Right kidney (tissue), 1 donor: ENCODE measurements at regions not wholly inside any gene's neighbourhood (a gene's known extent, or its start where the extent isn't known, plus 50 kb on each side); places are given as distances from the start of the nearest gene placed in this dataset.

Experiments used
- DNase-seq: peaks from one replicate; pipeline ENCODE4 v3.0.0-alpha.2; 2016

GRCh38 chr7:25822823-25823222 lies 329.2 kb upstream of the NFE2L3 start:
- no peak for DNase-seq

DNA sequence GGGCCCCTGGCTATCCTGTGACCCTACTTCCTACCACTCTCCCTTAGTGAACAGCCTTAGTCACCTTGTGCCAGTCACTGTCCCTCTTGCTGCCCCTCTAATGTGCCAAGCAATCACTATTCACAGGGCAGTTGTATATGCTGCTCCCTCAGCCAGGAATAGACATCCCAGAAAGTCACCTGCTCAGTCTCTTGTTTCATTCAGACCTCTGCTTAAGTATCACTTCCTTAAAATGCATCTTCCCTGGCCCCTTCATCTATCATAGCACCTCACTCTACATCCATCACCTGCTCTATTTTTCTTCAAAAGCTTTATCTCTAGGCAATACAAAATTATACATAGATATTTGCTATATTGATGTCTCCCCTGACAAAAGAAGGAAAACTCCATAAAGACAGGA lies 328.4 kb upstream of the NFE2L3 start:
- no peak for DNase-seq

GRCh38 chr7:25828468-25828867 lies 323.5 kb upstream of the NFE2L3 start:
- DNase-seq = no peak

DNA sequence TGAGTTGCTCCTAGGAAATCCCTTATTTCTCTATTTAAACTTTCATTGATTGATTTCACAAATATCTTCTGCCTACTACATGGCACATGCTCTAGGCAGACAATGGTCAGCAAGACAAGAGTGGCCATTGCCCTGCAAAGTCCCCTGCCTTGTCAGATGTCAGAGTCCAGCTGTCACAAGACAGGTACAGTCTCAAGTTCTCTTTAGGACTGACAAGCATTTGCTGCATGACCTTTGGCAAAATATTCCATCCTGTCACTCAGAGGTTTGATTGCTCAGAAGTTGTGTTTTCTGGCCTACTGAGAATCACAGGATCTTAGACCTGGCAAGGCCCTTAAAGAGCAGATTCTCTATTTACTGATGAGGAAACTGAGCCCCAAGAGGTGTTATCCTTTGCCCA lies 322.3 kb upstream of the NFE2L3 start:
- no peak for DNase-seq

GRCh38 chr7:25830215-25830614 lies 321.8 kb upstream of the NFE2L3 start:
- peak; percentile 45 for DNase-seq

DNA sequence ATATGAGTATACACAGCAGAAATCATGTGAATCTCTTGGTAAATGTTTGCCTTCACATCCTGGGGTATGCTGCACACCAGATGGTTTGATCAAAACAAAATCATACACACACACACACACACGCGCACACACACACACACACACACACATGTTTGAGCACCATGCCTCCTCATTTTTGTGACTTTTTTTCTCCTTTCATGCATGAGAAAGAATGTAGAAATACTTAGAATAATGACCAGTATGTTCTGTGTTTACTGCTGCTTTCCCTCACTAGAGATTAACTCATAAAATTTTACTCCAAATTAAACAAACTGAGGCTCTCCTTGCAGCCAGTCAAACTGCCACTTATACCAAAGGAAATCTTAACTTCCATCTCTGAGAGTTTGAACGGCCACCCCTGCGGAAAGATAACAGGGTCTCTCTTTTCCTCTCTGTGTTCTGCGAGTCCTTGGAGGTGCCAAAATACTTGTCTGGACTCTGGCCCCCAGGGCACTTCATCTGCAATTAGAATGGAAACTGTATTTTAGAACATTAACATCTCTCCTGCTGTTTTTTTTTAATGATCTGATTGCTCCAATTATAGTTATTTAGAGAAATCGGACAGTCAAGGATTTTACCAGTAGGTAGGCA lies 320.8 kb upstream of the NFE2L3 start:
- peak; percentile 47 for DNase-seq

GRCh38 chr7:25831831-25832411 lies 320.1 kb upstream of the NFE2L3 start:
- peak; percentile 61 for DNase-seq

DNA sequence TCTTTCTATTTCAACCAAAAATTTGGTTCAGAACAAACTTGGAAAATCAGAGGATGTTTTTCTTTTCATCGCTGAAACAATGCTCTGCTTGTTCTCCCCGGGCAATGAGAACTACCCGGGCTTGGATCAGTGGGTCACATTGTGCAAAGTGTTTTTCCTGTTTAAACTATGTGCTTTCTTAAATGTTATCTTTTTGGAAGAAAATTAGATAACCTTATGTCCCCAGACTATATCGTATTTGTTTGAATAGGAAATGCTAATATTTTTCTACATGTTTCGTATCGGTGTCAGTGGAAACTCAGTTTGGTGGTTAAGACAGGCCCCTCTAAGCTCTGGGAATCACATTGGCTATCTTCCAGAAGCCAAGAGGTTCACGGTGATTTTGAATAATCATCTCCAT lies 319.5 kb upstream of the NFE2L3 start:
- DNase-seq = no peak

DNA sequence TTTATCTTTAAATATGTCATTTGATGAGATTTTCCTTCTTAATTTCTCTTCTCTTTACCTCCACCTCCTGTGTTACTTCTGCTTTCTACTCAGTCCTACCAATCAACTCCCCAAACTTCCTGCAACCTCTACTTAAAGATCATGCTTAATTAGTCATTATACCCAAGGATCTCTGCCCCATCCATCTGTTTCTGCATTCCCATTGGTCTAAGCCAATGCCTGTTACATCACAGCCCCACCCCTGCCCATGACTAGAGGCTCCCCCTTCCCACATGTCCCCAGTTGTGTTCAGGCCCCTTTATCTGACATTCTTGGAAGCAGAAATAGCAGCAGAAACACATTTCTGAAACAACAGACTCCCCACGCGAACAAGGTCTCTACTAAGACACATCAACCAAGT lies 319.1 kb upstream of the NFE2L3 start:
- no peak for DNase-seq

DNA sequence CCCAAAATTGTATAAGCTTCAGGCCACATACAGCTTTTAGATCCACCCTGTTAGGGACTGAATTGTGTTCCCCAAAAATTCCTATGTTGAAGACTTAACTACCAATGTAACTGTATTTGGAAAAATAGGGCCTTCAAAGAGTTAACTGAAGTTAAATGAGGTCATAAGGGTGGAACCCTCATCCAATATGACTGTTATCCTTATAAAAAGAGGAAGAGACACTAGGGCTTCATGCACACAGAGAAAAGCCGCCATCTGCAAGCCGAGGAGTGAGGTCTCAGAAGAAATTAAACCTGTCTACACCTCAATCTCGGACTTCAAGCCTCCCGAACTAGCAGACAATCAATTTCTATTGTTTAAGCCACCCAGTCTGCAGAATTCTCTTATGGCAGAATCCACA lies 317.9 kb upstream of the NFE2L3 start:
- no peak for DNase-seq

DNA sequence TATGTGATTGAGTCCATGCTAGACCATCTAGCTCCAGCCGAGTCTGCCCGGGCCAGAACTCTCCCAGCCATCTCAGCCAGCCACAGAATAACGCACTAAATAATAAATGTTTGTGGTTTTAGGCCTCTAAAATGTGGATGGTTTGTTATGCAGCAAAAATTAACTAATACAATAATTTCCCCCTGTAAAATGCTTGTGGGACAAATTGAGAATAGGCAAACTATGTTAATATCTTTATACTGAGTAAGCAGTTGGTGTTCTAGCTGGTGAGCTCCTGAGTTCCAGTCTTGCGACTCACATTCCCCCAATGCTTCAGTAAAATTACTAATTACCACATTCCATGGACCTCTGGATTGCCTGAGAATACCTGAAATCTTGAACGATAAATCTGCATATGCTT lies 316.8 kb upstream of the NFE2L3 start:
- DNase-seq = no peak

DNA sequence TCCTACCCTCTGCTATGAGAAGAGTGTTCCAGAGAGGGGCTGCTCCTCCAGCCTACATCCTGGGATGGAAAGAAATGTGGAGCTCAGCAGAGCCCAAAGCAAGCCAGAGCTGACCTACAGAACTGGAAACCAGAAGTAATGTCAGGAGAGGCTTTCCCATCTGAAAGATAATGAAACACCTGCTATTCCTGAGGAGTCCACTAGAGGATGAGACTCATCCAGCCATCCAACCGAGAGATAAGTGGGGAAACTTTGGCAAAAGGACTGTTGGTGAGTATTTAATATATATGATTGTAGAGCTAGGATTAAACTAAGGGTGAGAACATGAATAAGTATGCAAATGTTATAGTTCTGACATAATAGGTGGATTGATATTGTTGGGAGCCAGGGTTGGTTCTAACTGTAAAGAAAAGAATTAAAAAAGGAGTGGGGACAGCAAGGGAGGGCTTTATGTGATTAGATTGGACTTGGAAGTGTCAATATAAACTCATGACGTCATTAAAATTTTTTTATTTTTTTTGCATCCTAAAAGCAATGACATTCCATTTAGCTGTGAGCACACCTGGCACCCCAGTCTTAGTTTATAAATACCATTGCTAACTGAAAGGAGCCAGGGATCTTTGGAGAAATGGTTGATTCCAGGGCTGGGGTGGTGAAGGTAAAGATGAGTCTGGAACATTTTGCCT lies 312.8 kb upstream of the NFE2L3 start:
- DNase-seq = no peak

GRCh38 chr7:25840209-25840792 lies 311.7 kb upstream of the NFE2L3 start:
- no peak for DNase-seq

GRCh38 chr7:25841575-25841974 lies 310.4 kb upstream of the NFE2L3 start:
- DNase-seq = no peak

DNA sequence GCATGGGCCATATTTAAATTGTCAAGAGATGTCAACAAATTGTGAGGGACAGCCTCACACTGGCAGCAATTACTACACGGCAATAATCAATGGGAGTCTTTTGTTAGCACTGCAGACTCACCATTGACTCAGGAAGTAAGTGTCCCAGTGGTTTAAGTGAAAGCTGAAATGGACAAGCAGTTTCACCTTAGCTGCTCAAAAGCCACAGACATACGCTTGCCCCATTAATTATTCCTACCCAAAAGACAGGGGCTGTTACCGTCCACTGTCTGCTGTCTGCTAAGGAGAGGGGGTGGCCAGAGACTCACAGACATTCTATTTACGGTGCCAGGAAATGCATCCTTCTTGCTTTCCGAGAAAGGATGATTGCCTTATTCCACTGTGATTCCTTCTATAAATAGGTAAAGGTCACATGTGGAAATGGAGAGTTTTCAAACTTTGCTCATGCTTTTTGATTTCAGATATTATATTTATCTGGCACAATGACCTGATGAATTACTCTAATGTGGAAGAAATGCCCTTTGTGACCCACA lies 309.7 kb upstream of the NFE2L3 start:
- DNase-seq = no peak

GRCh38 chr7:25843467-25843866 lies 308.5 kb upstream of the NFE2L3 start:
- no peak for DNase-seq

DNA sequence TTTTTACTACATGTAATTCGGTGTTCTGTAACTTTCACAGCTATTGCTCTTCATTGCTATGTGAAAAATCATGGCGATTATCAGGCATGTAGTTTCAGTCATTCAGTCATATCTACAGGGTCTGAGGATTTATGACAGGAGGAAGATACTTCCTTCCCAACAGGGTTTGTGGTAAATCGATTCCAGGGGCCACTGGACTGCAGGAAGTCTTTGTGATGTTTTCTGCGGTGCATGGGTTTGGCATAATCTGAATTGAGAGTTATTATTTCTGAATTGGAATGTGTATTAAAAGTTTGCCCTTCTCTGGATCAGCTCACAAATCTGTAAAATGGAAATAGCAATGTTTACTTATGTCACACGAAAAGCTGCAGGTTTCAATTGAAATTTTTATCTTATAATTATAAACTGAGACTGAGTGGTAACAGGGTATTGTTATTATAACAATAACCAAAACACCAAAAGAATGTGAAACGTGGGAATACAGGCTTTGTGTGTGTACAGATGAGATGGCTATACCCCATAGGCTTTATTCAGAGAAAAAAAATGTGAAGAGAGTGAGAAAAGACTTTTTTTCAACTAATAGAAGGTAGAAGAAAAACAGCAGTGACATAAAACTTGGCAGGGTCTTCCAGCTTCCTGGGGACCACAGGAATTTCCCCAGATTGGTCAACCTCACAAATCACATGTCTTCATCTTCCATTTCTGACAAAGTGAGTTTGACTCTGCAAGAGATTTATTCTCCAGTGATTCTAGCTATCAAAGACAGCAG lies 307.7 kb upstream of the NFE2L3 start:
- DNase-seq = no peak

DNA sequence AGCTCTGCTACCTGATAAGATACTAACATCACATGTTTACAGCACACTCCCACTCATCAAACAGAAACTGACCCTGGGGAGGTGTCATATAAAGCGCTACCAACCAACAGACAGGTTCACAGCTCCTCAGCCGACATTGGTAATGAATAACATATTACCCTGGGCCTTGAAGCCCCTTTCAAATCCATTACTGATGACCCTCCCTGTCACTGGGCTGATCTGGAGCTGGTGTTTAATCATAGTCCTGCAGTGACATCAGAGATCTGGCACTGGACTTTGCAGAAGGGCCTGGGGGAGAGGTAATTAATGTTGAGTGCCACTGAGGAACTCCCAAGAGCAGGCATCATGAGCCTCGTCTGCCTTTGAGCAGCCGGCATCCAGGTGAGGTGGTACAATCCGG lies 306.5 kb upstream of the NFE2L3 start:
- no peak for DNase-seq

GRCh38 chr7:25846722-25847121 lies 305.3 kb upstream of the NFE2L3 start:
- DNase-seq = no peak

GRCh38 chr7:25847336-25848070 lies 304.5 kb upstream of the NFE2L3 start:
- no peak for DNase-seq

- DNase-seq = peak; percentile 49
These were observed 302.4 kb upstream of the NFE2L3 start for GRCh38 chr7:25849500-25850184.
